HCT116 (cell line): ENCODE measurements at regions not wholly inside any gene's neighbourhood (a gene's known extent, or its start where the extent isn't known, plus 50 kb on each side); places are given as distances from the start of the nearest gene placed in this dataset.

ENCODE experiments used
- ATAC-seq: fragments of 200-7000 bp; cut with Tn5 transposase; 2 replicates; pipeline ENCODE4 v1.9.1; 2020; ENCODE audit warnings: mild to moderate bottlenecking, moderate library complexity
- BruUV-seq: library from RNA; stranded (reverse); fragments of 400-500 nt; replicated peaks from 2 replicates; lab custom pipeline; 2021; lab: Mats Ljungman, UMichigan
- CTCF ChIA-PET: fragments of 300-600 bp; sonication (Branson Sonifier 250); formaldehyde crosslinking; loops from one replicate; lab custom pipeline; 2021; ENCODE audit warnings: antibody characterized with exemption; lab: Charles Lee
- POLR2A ChIA-PET: fragments of 300-600, 350-600 bp; sonication (Branson Sonifier 250); formaldehyde crosslinking; loops from one replicate; lab custom pipeline; 2021; ENCODE audit warnings: antibody characterized with exemption; lab: Charles Lee
- RAD21 ChIA-PET, 2 experiments: fragments of 300-600 bp; sonication (Branson Sonifier 250); formaldehyde crosslinking; loops; one replicate each; lab custom pipeline; 2023; ENCODE audit warnings: low total read pairs in 2 of 2; ENCODE audit not compliant: uncharacterized antibody in 2 of 2, unreplicated experiment in 2 of 2, low non-redundant PET in 1 of 2; lab: Charles Lee
- DNase-seq: peaks from one replicate; pipeline ENCODE4 v3.0.0-alpha.2; 2010; ENCODE audit warnings: low read depth, low spot score
- H2AFZ ChIP-seq: fragments of 200-600 bp; shearing (Covaris generic), sonication (generic); 2 replicates; pipeline ENCODE4 v1.6.1; 2017; ENCODE audit warnings: low read depth, mixed run types, mixed read lengths, antibody characterized with exemption, low read length; ENCODE audit not compliant: poor library complexity, severe bottlenecking
- H3K27ac ChIP-seq: 2 replicates; pipeline ENCODE4 v1.5.1; 2012; ENCODE audit warnings: low read depth, low read length
- H3K27me3 ChIP-seq: fragments of 200-600 bp; sonication (generic); 2 replicates; pipeline ENCODE4 v1.6.1; 2016; ENCODE audit warnings: mixed run types, low read length, mixed read lengths; ENCODE audit not compliant: insufficient read depth
- H3K36me3 ChIP-seq, 2 experiments: fragments of 200-500 bp in 1 of 2; fragments of 200-600 bp in 1 of 2; sonication (Bioruptor generic) in 1 of 2; sonication (generic) in 1 of 2; 2 replicates each; pipeline versions ENCODE4 v1.5.1 to v1.6.1; 2014 to 2016; ENCODE audit warnings: low read length in 2 of 2, inconsistent platforms in 1 of 2, mixed read lengths in 1 of 2, mixed run types in 1 of 2; ENCODE audit not compliant: insufficient read depth in 2 of 2, control insufficient read depth in 1 of 2
- H3K4me1 ChIP-seq, 2 experiments: fragments of 200-600 bp in 1 of 2; sonication (generic) in 1 of 2; 2 replicates each; pipeline versions ENCODE4 v1.5.1 to v1.6.1; 2012 to 2017; ENCODE audit warnings: low read length in 2 of 2, inconsistent platforms in 1 of 2, mild to moderate bottlenecking in 1 of 2, mixed read lengths in 1 of 2, mixed run types in 1 of 2, moderate library complexity in 1 of 2; ENCODE audit not compliant: insufficient read depth in 2 of 2, control insufficient read depth in 1 of 2
- H3K4me2 ChIP-seq: fragments of 200-600 bp; sonication (generic); 2 replicates; pipeline ENCODE4 v1.6.1; 2017; ENCODE audit warnings: mixed run types, low read length, mixed read lengths
- H3K4me3 ChIP-seq, 2 experiments: fragments of 200-600 bp in 1 of 2; sonication (generic) in 1 of 2; replicated peaks in 1 of 2; 2 replicates each; pipeline ENCODE4 v1.5.1; 2011 to 2016; ENCODE audit warnings: low read length in 2 of 2, control low read depth in 1 of 2, low read depth in 1 of 2, mild to moderate bottlenecking in 1 of 2, mixed read lengths in 1 of 2, mixed run types in 1 of 2
- H3K79me2 ChIP-seq: fragments of 200-600 bp; sonication (generic); 2 replicates; pipeline ENCODE4 v1.6.1; 2017; ENCODE audit warnings: mild to moderate bottlenecking, mixed run types, low read length, moderate library complexity, mixed read lengths; ENCODE audit not compliant: insufficient read depth
- H3K9ac ChIP-seq: fragments of 200-600 bp; sonication (generic); 2 replicates; pipeline ENCODE4 v1.6.1; 2016; ENCODE audit warnings: low read length, mixed read lengths
- H3K9me2 ChIP-seq: fragments of 200-600 bp; sonication (generic), shearing (Covaris generic); 2 replicates; pipeline ENCODE4 v1.6.1; 2017; ENCODE audit warnings: mixed run types, mild to moderate bottlenecking, moderate library complexity; ENCODE audit not compliant: insufficient read depth
- H3K9me3 ChIP-seq, 2 experiments: fragments of 200-500 bp in 1 of 2; fragments of 200-600 bp in 1 of 2; sonication (Bioruptor generic) in 1 of 2; sonication (generic) in 1 of 2; 2 replicates each; pipeline ENCODE4 v1.6.1; 2014 to 2017; ENCODE audit warnings: low read length in 2 of 2, mixed read lengths in 2 of 2, inconsistent platforms in 1 of 2, low read depth in 1 of 2, mild to moderate bottlenecking in 1 of 2, mixed run types in 1 of 2, moderate library complexity in 1 of 2; ENCODE audit not compliant: control insufficient read depth in 1 of 2, insufficient read depth in 1 of 2
- H4K20me1 ChIP-seq: fragments of 200-600 bp; sonication (generic), shearing (Covaris generic); 2 replicates; pipeline ENCODE4 v1.6.1; 2017; ENCODE audit warnings: mixed run types, mild to moderate bottlenecking, moderate library complexity; ENCODE audit not compliant: insufficient read depth
- FOSL1 ChIP-seq: IDR thresholded peaks from 2 replicates; pipeline ENCODE4 v1.6.1; 2012; ENCODE audit warnings: low read depth
- TCF7L2 ChIP-seq: IDR thresholded peaks from 2 replicates; pipeline ENCODE4 v1.7.0; 2011; ENCODE audit warnings: borderline replicate concordance, inconsistent platforms; ENCODE audit not compliant: insufficient read depth, insufficient read length; ENCODE audit errors: extremely low read depth
- YY1 ChIP-seq: IDR thresholded peaks from 2 replicates; pipeline ENCODE4 v1.6.1; 2011; ENCODE audit warnings: low read length, low read depth, moderate library complexity, mild to moderate bottlenecking; ENCODE audit not compliant: insufficient replicate concordance; ENCODE audit errors: extremely low read depth
- intact Hi-C: fragments of 100-400 bp; cut with micrococcal nuclease; formaldehyde crosslinking; loops from 2 replicates; pipeline ENCODE4 v1.10.0; 2022
- TF ChIP-seq, protein P1 (sequence below): IDR thresholded peaks from 2 replicates; pipeline ENCODE4 v1.6.1; 2012

- no TSS peak for BruUV-seq
- H3K79me2 ChIP-seq = no peaks in the 10 kb centered on the region
- H3K4me1 ChIP-seq = no peaks in the 10 kb centered on the region
- TF ChIP-seq FOSL1 (no peak), YY1 (no peak)
- H3K27ac ChIP-seq = no peak overlapping the region
- ChIA-PET CTCF (no interaction called here), RAD21 (no interaction called here), POLR2A (no interaction called here)
- H2AFZ ChIP-seq = no peak overlapping the region
- H3K36me3 ChIP-seq = no peaks in the 10 kb centered on the region
- no peaks in the 10 kb centered on the region for H4K20me1 ChIP-seq
- no peak overlapping the region for H3K4me2 ChIP-seq
- ATAC-seq = no peak
- no peak overlapping the region for H3K9ac ChIP-seq
- no peak for DNase-seq
- intact Hi-C loops = no loop called here
- no peak overlapping the region for H3K4me3 ChIP-seq
- H3K27me3 ChIP-seq = no peaks in the 10 kb centered on the region
- peaks cover 10 to 14% of the 10 kb centered on the region in 2 experiments; a peak in 2 of 4 replicates for H3K9me3 ChIP-seq
- no peaks in the 10 kb centered on the region for H3K9me2 ChIP-seq
Measured at GRCh38 chr14:85233756-85234155, 296.2 kb upstream of the FLRT2 start.

DNA sequence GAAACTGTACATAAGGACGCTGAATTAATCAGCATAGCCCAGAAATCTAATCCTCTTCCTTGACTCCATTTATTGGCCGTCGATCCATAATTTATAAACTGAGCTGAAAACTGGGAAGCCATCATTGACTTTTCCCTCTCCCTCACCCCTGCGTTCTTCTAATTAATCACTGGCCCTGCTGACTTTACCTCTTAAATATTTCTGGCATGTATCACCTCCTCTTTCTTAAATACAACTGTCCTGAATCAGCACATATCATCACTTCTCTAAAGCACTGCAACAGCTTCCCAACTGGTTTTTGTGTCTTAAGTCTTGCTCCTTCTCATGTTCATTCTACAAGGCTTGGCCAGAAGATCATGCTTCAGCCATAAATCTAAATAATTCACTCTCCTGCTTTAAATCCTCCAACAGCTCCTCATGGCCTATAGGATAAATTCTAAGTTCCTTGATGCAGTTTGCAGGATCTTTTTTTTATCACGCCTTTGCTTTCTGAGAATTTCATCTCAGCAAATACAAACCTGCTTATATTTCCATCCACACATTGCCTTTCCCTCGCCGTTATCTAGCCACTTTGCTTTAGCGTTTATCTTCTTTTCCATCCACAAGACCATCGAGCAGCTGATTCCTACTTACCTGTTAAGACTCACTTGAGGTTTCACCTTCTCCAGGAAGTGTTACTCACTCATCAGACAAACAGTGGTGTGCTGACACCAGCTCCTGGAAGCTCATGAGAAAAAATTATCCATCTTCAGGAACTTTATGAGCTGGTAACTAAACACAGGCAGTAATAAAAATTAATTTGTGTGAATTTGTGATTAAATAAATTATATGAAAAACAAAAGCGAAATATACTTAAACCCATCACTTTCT is 295.6 kb upstream of the FLRT2 start:
- peaks cover 10 to 14% of the 10 kb centered on the region in 2 experiments; a peak in 2 of 4 replicates for H3K9me3 ChIP-seq
- ATAC-seq (no peak), DNase-seq (no peak)
- no peak overlapping the region for H3K9ac ChIP-seq
- H3K4me1 ChIP-seq = no peaks in the 10 kb centered on the region
- H2AFZ ChIP-seq = no peak overlapping the region
- H3K27ac ChIP-seq = no peak overlapping the region
- no peak overlapping the region for H3K4me3 ChIP-seq
- no peak for TF ChIP-seq TCF7L2
- TF ChIP-seq, protein P1, sequence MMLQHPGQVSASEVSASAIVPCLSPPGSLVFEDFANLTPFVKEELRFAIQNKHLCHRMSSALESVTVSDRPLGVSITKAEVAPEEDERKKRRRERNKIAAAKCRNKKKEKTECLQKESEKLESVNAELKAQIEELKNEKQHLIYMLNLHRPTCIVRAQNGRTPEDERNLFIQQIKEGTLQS = no peak
- no TSS peak for BruUV-seq
- H4K20me1 ChIP-seq = no peaks in the 10 kb centered on the region
- no peaks in the 10 kb centered on the region for H3K27me3 ChIP-seq
- no peaks in the 10 kb centered on the region for H3K9me2 ChIP-seq
- H3K36me3 ChIP-seq = no peaks in the 10 kb centered on the region
- no peaks in the 10 kb centered on the region for H3K79me2 ChIP-seq
- ChIA-PET CTCF (no interaction called here), RAD21 (no interaction called here), POLR2A (no interaction called here)
- intact Hi-C loops = no loop called here
- H3K4me2 ChIP-seq = no peak overlapping the region
